Nephron progenitor cell (in vitro differentiated cells): ENCODE measurements at regions not wholly inside any gene's neighbourhood (a gene's known extent, or its start where the extent isn't known, plus 50 kb on each side); places are given as distances from the start of the nearest gene placed in this dataset.

ENCODE experiments used
- DNase-seq: peaks from one replicate; pipeline ENCODE4 v3.0.0; 2021
- H3K27ac Mint-ChIP-seq: 2 replicates; pipeline ENCODE4 v1.8.0; 2021; ENCODE audit warnings: mild to moderate bottlenecking, moderate library complexity, mixed read lengths
- H3K27me3 Mint-ChIP-seq: 2 replicates; pipeline ENCODE4 v1.8.0; 2021; ENCODE audit warnings: mild to moderate bottlenecking, low read depth, mixed read lengths; ENCODE audit not compliant: poor library complexity
- H3K36me3 Mint-ChIP-seq: 2 replicates; pipeline ENCODE4 v1.8.0; 2021; ENCODE audit warnings: low read depth, mixed read lengths
- H3K4me1 Mint-ChIP-seq: 2 replicates; pipeline ENCODE4 v1.8.0; 2021; ENCODE audit warnings: mixed read lengths
- H3K4me3 Mint-ChIP-seq: 2 replicates; pipeline ENCODE4 v1.8.0; 2021; ENCODE audit warnings: mild to moderate bottlenecking, moderate library complexity, mixed read lengths
- H3K9me3 Mint-ChIP-seq: 2 replicates; pipeline ENCODE4 v1.8.0; 2021; ENCODE audit warnings: mild to moderate bottlenecking, moderate library complexity, mixed read lengths
- TF ChIP-seq, protein P1 (sequence below): fragments of 200-600 bp; sonication (generic); IDR thresholded peaks from 2 replicates; pipeline ENCODE4 v1.5.0; 2021; ENCODE audit warnings: antibody characterized with exemption

DNA sequence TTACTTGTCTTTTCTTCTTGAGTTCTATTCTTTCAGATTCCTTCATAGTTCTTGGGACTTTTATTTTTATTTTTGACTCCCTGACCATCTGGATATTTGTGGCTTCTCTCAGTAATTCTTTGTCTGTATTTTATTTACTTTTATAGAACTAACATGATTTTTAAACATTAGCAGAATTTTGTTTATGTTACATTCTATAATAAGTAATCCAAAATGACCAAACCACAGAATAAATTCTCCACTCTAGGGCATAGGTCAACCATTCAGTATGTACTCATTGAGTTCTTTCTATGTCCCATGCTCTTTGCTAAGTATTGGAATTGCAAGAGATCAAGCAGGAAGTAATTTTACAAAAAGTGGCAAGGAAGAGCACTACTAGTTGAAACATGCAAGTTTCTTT is 969.0 kb downstream of the TTLL7 start:
- Mint-ChIP-seq H3K27ac (no peak overlapping the region), H3K36me3 (peaks cover 35% of the 10 kb centered on the region), H3K4me3 (no peak overlapping the region)

DNA sequence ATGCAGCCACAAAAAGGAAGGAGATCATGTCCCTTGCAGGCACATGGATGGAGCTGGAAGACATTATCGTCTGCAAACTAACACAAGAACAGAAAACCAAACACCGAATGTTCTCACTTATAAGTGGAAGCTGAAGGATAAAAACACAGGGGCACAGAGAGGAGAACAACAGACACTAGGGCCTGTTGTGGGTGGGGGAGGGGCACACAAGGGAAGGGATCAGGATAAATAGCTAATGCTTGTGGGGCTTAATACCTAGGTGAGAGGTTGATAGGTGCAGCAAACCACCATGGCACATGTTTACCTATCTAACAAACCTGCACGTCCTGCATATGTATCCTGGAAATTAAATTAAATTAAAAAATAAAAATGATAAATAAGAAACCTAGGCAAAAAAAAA is 969.9 kb downstream of the TTLL7 start:
- H3K27me3 Mint-ChIP-seq = peaks cover 6% of the 10 kb centered on the region
- H3K4me3 Mint-ChIP-seq = no peak overlapping the region
- TF ChIP-seq, protein P1, sequence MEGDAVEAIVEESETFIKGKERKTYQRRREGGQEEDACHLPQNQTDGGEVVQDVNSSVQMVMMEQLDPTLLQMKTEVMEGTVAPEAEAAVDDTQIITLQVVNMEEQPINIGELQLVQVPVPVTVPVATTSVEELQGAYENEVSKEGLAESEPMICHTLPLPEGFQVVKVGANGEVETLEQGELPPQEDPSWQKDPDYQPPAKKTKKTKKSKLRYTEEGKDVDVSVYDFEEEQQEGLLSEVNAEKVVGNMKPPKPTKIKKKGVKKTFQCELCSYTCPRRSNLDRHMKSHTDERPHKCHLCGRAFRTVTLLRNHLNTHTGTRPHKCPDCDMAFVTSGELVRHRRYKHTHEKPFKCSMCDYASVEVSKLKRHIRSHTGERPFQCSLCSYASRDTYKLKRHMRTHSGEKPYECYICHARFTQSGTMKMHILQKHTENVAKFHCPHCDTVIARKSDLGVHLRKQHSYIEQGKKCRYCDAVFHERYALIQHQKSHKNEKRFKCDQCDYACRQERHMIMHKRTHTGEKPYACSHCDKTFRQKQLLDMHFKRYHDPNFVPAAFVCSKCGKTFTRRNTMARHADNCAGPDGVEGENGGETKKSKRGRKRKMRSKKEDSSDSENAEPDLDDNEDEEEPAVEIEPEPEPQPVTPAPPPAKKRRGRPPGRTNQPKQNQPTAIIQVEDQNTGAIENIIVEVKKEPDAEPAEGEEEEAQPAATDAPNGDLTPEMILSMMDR = no peak
- peaks cover 27% of the 10 kb centered on the region for H3K9me3 Mint-ChIP-seq
- peaks cover 31% of the 10 kb centered on the region for H3K36me3 Mint-ChIP-seq
- DNase-seq = peak; percentile 3
- H3K27ac Mint-ChIP-seq = no peak overlapping the region
- no peaks in the 10 kb centered on the region for H3K4me1 Mint-ChIP-seq

More for the DNA sequence above, 969.0 kb downstream of the TTLL7 start:
- DNase-seq = no peak
- TF ChIP-seq, protein P1 = no peak
- H3K4me1 Mint-ChIP-seq = no peaks in the 10 kb centered on the region
- peaks cover 4% of the 10 kb centered on the region for H3K27me3 Mint-ChIP-seq
- H3K9me3 Mint-ChIP-seq = peaks cover 30% of the 10 kb centered on the region

DNA sequence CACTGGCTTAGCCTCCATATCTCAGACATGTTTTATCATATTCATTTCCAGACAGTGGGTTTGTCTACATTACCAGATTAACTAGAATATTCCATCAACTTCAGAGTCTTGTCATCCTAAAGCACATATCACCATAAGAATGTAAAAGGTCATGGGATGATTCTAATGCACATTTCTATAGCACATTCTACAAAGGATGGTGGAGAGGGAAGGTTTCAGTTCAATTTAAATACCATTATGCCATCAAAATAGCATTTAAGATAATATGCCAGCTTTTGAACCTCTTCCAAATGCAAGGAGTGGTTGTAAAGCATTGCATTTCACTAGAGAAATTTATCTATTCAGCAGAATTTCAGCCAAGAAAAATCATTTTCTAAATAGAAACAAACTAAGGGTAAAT is 970.5 kb downstream of the TTLL7 start:
- Mint-ChIP-seq H3K27me3 (peaks cover 7% of the 10 kb centered on the region), H3K4me1 (no peaks in the 10 kb centered on the region), H3K27ac (no peak overlapping the region), H3K4me3 (no peak overlapping the region), H3K36me3 (peaks cover 26% of the 10 kb centered on the region), H3K9me3 (peaks cover 26% of the 10 kb centered on the region)
- no peak for DNase-seq
- TF ChIP-seq, protein P1 = no peak

DNA sequence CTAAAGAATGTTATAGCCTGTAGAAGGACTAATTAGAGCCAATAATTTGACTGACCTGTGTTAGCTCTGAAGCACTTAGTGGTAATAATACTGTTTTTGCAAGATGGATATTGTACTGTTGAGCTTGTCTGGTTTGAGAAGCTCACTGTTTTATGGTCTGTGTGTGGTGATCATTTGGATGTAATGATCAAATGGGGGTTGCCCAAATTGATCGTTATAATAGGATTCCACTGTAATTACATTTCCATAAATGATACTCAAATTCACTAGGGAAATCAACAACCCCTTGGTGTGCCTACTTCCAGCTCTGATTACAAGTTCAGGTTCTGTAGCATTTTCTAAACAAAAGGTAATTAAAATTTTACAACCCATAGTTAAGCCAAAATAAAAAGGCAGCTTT is 971.4 kb downstream of the TTLL7 start:
- no peak for DNase-seq
- Mint-ChIP-seq H3K27me3 (peaks cover 4% of the 10 kb centered on the region), H3K4me3 (no peak overlapping the region), H3K27ac (no peak overlapping the region), H3K36me3 (peaks cover 17% of the 10 kb centered on the region), H3K4me1 (no peaks in the 10 kb centered on the region), H3K9me3 (peaks cover 17% of the 10 kb centered on the region)
- TF ChIP-seq, protein P1 = no peak

DNA sequence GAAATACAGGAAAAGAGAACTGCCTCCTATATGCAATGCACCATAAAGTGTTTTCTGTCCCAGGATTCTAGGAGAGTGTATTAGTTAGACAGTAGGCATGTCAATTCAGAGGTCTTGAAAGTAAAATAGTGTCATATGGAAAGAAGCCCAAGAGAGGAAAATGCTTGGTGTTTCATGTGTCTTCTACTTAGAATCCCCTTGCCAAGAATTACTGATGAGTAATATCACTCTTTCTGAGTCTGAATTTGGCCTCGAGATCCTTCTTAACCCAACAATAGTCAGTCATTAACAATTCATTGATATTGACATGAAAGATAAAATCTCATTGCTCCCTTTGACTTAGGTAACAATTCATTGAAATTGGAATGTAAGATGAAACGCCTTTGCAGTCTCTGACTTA is 972.2 kb downstream of the TTLL7 start:
- DNase-seq = no peak
- peaks cover 13% of the 10 kb centered on the region for H3K36me3 Mint-ChIP-seq
- H3K27me3 Mint-ChIP-seq = peaks cover 4% of the 10 kb centered on the region
- peak overlapping the region; percentile 0 for H3K27ac Mint-ChIP-seq
- H3K4me1 Mint-ChIP-seq = no peaks in the 10 kb centered on the region
- peaks cover 11% of the 10 kb centered on the region for H3K9me3 Mint-ChIP-seq
- TF ChIP-seq, protein P1 = no peak
- H3K4me3 Mint-ChIP-seq = no peak overlapping the region

DNA sequence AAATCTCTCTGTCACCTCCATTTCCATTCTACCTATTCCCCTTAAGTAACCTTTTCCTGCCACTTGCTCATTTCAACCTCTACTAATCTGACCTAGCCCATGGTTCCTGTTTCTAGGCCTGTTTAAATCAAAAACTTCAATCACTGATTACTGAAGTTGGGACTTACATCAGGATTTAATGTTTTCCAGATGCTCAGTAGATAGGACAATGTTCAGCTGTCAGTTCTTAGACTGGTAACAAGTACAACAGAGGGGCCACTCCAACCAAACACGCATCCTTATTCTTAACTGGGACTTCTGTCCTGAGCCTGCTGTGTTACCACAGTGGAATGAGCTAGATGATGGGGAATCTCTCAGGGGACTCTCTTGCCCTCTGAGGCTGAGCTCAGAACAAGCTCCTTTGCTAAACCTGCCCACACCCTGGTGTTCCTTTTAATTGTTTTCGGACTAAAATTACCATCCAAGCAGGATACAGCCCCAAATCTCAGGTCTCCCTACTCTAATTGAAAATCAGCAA is 974.6 kb downstream of the TTLL7 start:
- H3K4me1 Mint-ChIP-seq = no peaks in the 10 kb centered on the region
- no peak for DNase-seq
- peaks cover 21% of the 10 kb centered on the region for H3K9me3 Mint-ChIP-seq
- TF ChIP-seq, protein P1 = no peak
- H3K27me3 Mint-ChIP-seq = peaks cover 4% of the 10 kb centered on the region
- no peak overlapping the region for H3K4me3 Mint-ChIP-seq
- H3K36me3 Mint-ChIP-seq = peaks cover 21% of the 10 kb centered on the region
- no peak overlapping the region for H3K27ac Mint-ChIP-seq
